ENCODE measurements at regions not wholly inside any gene's neighbourhood (a gene's known extent, or its start where the extent isn't known, plus 50 kb on each side); places are given as distances from the start of the nearest gene placed in this dataset.

- Histone ChIP-seq H3K4me3 (no peak overlapping the region), H3K27me3 (replicated peaks; ENCODE audit: insufficient read depth) (no peaks in the 10 kb centered on the region; the same call in 1 of the 2 replicates), H3F3A (ENCODE audit: insufficient read depth) (no peaks in the 10 kb centered on the region), H3K4me1 (ENCODE audit: insufficient read depth) (no peaks in the 10 kb centered on the region), H3K36me3 (ENCODE audit: low read depth) (no peaks in the 10 kb centered on the region), H4K20me1 (ENCODE audit: insufficient read depth) (no peaks in the 10 kb centered on the region), H3K9me2 (ENCODE audit: insufficient read depth) (no peaks in the 10 kb centered on the region), H3K79me2 (ENCODE audit: insufficient read depth) (no peaks in the 10 kb centered on the region), H3K27ac (no peak overlapping the region), H3K4me2 (ENCODE audit: unreplicated experiment) (no peak overlapping the region), H2AFZ (no peak overlapping the region), H3K9me3 (ENCODE audit: low read depth) (no peaks in the 10 kb centered on the region), H3K9ac (no peak overlapping the region)
- 29 to 39% methylated on average over 6 of the region's 6 CpGs for WGBS, 2 experiments (ENCODE audit: low coverage in 1 of 2, low lambda C conversion rate in 2 of 2, missing lambda C conversion rate in 2 of 2)
- TF ChIP-seq EZH2 (IDR thresholded peaks at IDR 0.05; ENCODE audit: insufficient read depth, poor library complexity, severe bottlenecking), result no peak
- TF ChIP-seq EZH2phosphoT487 (IDR thresholded peaks at IDR 0.05; ENCODE audit: insufficient read depth, low read depth), result no peak
- in situ Hi-C loops (cut with MboI), result no loop called here
- DNase-seq, result no peak
These were observed 492.9 kb upstream of the ANO3 start for GRCh38 chr11:25838918-25839625.

- in situ Hi-C loops (cut with MboI), result no loop called here
- Histone ChIP-seq H4K20me1 (ENCODE audit: insufficient read depth) (no peaks in the 10 kb centered on the region), H3K27ac (no peak overlapping the region), H3K79me2 (ENCODE audit: insufficient read depth) (no peaks in the 10 kb centered on the region), H3K4me1 (ENCODE audit: insufficient read depth) (no peaks in the 10 kb centered on the region), H3K9me3 (ENCODE audit: low read depth) (no peaks in the 10 kb centered on the region), H3K9me2 (ENCODE audit: insufficient read depth) (no peaks in the 10 kb centered on the region), H3K4me3 (no peak overlapping the region), H3K36me3 (ENCODE audit: low read depth) (no peaks in the 10 kb centered on the region), H2AFZ (no peak overlapping the region), H3F3A (ENCODE audit: insufficient read depth) (no peaks in the 10 kb centered on the region), H3K4me2 (ENCODE audit: unreplicated experiment) (no peak overlapping the region), H3K27me3 (replicated peaks; ENCODE audit: insufficient read depth) (no peaks in the 10 kb centered on the region; the same call in 1 of the 2 replicates), H3K9ac (no peak overlapping the region)
- 15 to 24% methylated on average over 4 of the region's 4 CpGs for WGBS, 2 experiments (ENCODE audit: low coverage in 1 of 2, low lambda C conversion rate in 2 of 2, missing lambda C conversion rate in 2 of 2)
- TF ChIP-seq EZH2phosphoT487 (IDR thresholded peaks at IDR 0.05; ENCODE audit: insufficient read depth, low read depth), result no peak
- TF ChIP-seq EZH2 (IDR thresholded peaks at IDR 0.05; ENCODE audit: insufficient read depth, poor library complexity, severe bottlenecking), result no peak
- no peak for DNase-seq
These were observed 487.1 kb upstream of the ANO3 start for GRCh38 chr11:25844811-25845210.

GRCh38 chr11:25855916-25856315 lies 476.0 kb upstream of the ANO3 start:
- Histone ChIP-seq H3K4me2 (ENCODE audit: unreplicated experiment) (no peak overlapping the region), H3F3A (ENCODE audit: insufficient read depth) (no peaks in the 10 kb centered on the region), H3K9me2 (ENCODE audit: insufficient read depth) (no peaks in the 10 kb centered on the region), H3K27me3 (replicated peaks; ENCODE audit: insufficient read depth) (0 out of 2 replicates have a peak, but pooled peaks cover 1% of the 10 kb centered on the region), H4K20me1 (ENCODE audit: insufficient read depth) (no peaks in the 10 kb centered on the region), H3K4me3 (no peak overlapping the region), H3K9ac (no peak overlapping the region), H3K27ac (no peak overlapping the region), H3K79me2 (ENCODE audit: insufficient read depth) (no peaks in the 10 kb centered on the region), H3K4me1 (ENCODE audit: insufficient read depth) (no peaks in the 10 kb centered on the region), H3K9me3 (ENCODE audit: low read depth) (no peaks in the 10 kb centered on the region), H3K36me3 (ENCODE audit: low read depth) (no peaks in the 10 kb centered on the region), H2AFZ (no peak overlapping the region)
- no peak for TF ChIP-seq EZH2phosphoT487 (IDR thresholded peaks at IDR 0.05; ENCODE audit: insufficient read depth, low read depth)
- no peak for TF ChIP-seq EZH2 (IDR thresholded peaks at IDR 0.05; ENCODE audit: insufficient read depth, poor library complexity, severe bottlenecking)
- in situ Hi-C loops (cut with MboI), result no loop called here
- 55 to 56% methylated on average over 4 of the region's 4 CpGs for WGBS, 2 experiments (ENCODE audit: low coverage in 1 of 2, low lambda C conversion rate in 2 of 2, missing lambda C conversion rate in 2 of 2)
- DNase-seq, result no peak

DNA sequence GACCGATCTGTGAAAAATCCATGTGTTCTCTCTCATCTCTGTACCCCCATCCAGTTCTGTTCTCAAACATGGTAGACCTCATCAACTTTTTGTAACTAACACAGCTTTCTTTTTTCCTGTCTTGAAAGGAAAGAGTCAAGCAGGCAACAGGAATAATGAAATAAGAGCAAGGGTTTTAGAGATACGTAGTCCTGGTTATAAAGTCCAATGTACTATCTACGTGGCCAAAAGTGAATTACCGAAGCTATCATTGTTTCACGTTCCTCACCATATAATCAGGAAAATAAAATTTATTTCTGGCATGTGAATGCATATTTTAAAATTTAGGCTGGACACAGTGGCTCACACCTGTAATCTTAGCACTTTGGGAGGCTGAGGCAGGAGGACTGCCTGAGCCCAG lies 472.2 kb upstream of the ANO3 start:
- Histone ChIP-seq H3K79me2 (ENCODE audit: insufficient read depth) (no peaks in the 10 kb centered on the region), H2AFZ (no peak overlapping the region), H3K27ac (no peak overlapping the region), H3K27me3 (replicated peaks; ENCODE audit: insufficient read depth) (no peaks in the 10 kb centered on the region), H3K9ac (no peak overlapping the region), H3K4me3 (no peak overlapping the region), H4K20me1 (ENCODE audit: insufficient read depth) (no peaks in the 10 kb centered on the region), H3F3A (ENCODE audit: insufficient read depth) (no peaks in the 10 kb centered on the region), H3K9me2 (ENCODE audit: insufficient read depth) (no peaks in the 10 kb centered on the region), H3K4me2 (ENCODE audit: unreplicated experiment) (no peak overlapping the region), H3K4me1 (ENCODE audit: insufficient read depth) (no peaks in the 10 kb centered on the region), H3K36me3 (ENCODE audit: low read depth) (no peaks in the 10 kb centered on the region), H3K9me3 (ENCODE audit: low read depth) (no peaks in the 10 kb centered on the region)
- no peak for TF ChIP-seq EZH2 (IDR thresholded peaks at IDR 0.05; ENCODE audit: insufficient read depth, poor library complexity, severe bottlenecking)
- TF ChIP-seq EZH2phosphoT487 (IDR thresholded peaks at IDR 0.05; ENCODE audit: insufficient read depth, low read depth), result no peak
- no peak for DNase-seq
- 43 to 50% methylated on average over 5 of the region's 5 CpGs for WGBS, 2 experiments (ENCODE audit: low coverage in 1 of 2, low lambda C conversion rate in 2 of 2, missing lambda C conversion rate in 2 of 2)
- in situ Hi-C loops (cut with MboI), result no loop called here

Data from GM23248 (cell line).